Activated CD8-positive, alpha-beta T cell treated with anti-CD3 and anti-CD28 coated beads for 36 hours (primary cell): ENCODE measurements at regions not wholly inside any gene's neighbourhood (a gene's known extent, or its start where the extent isn't known, plus 50 kb on each side); places are given as distances from the start of the nearest gene placed in this dataset.

Experiments used
- ATAC-seq: fragments of 200-7000 bp; cut with Tn5 transposase; one replicate; pipeline ENCODE4 v1.10.0; 2021; ENCODE audit warnings: mild to moderate bottlenecking, moderate library complexity
- CTCF ChIA-PET: fragments of 350-600 bp; sonication (Branson Sonifier 250); formaldehyde crosslinking; loops from one replicate; lab custom pipeline; 2021; ENCODE audit warnings: antibody characterized with exemption; lab: Charles Lee
- POLR2A ChIA-PET: fragments of 350-600 bp; sonication (Branson Sonifier 250); formaldehyde crosslinking; loops from one replicate; lab custom pipeline; 2021; ENCODE audit warnings: antibody characterized with exemption; lab: Charles Lee
- DNase-seq: peaks from one replicate; pipeline ENCODE4 v3.0.0-alpha.2; 2020
- H3K27ac Mint-ChIP-seq: one replicate; pipeline ENCODE4 v1.8.0; 2021; ENCODE audit warnings: mild to moderate bottlenecking, mixed read lengths
- H3K27me3 Mint-ChIP-seq: one replicate; pipeline ENCODE4 v1.8.0; 2021; ENCODE audit warnings: mixed read lengths
- H3K36me3 Mint-ChIP-seq: one replicate; pipeline ENCODE4 v1.8.0; 2021; ENCODE audit warnings: low read depth, mixed read lengths
- H3K4me1 Mint-ChIP-seq: one replicate; pipeline ENCODE4 v1.8.0; 2021; ENCODE audit warnings: low read depth, mixed read lengths
- H3K4me3 Mint-ChIP-seq: one replicate; pipeline ENCODE4 v1.8.0; 2021; ENCODE audit warnings: mild to moderate bottlenecking, moderate library complexity, mixed read lengths
- H3K9me3 Mint-ChIP-seq: one replicate; pipeline ENCODE4 v1.8.0; 2021; ENCODE audit warnings: mixed read lengths
- CTCF ChIP-seq: fragments of 200-600 bp; IDR thresholded peaks from one replicate; pipeline ENCODE4 v1.8.0; 2022; ENCODE audit warnings: antibody characterized with exemption, mild to moderate bottlenecking
- intact Hi-C: fragments of 100-400 bp; cut with micrococcal nuclease; formaldehyde crosslinking; loops from one replicate; pipeline ENCODE4 v1.10.0; 2022

- Mint-ChIP-seq H3K4me3 (no peak overlapping the region), H3K4me1 (no peaks in the 10 kb centered on the region), H3K27me3 (no peaks in the 10 kb centered on the region), H3K9me3 (no peaks in the 10 kb centered on the region), H3K36me3 (no peaks in the 10 kb centered on the region), H3K27ac (no peak overlapping the region)
- POLR2A ChIA-PET: no interaction called here
- DNase-seq (no peak), ATAC-seq (no peak)
- no peak for TF ChIP-seq CTCF
- CTCF ChIA-PET: no interaction called here
- intact Hi-C loops: no loop called here
Measured at GRCh38 chr12:71041476-71041875, 116.3 kb downstream of the TSPAN8 start.

GRCh38 chr12:71038960-71039359 lies 118.4 kb upstream of the PTPRR start:
- H3K36me3 Mint-ChIP-seq: no peaks in the 10 kb centered on the region
- DNase-seq (no peak), ATAC-seq (no peak)
- no peak for TF ChIP-seq CTCF
- no peaks in the 10 kb centered on the region for H3K4me1 Mint-ChIP-seq
- ChIA-PET CTCF (no interaction called here), POLR2A (no interaction called here)
- no peaks in the 10 kb centered on the region for H3K27me3 Mint-ChIP-seq
- intact Hi-C loops: no loop called here
- H3K9me3 Mint-ChIP-seq: no peaks in the 10 kb centered on the region
- H3K27ac Mint-ChIP-seq: no peak overlapping the region
- no peak overlapping the region for H3K4me3 Mint-ChIP-seq

- Mint-ChIP-seq H3K4me3 (no peak overlapping the region), H3K9me3 (no peaks in the 10 kb centered on the region), H3K4me1 (no peaks in the 10 kb centered on the region), H3K27me3 (no peaks in the 10 kb centered on the region), H3K36me3 (no peaks in the 10 kb centered on the region), H3K27ac (no peak overlapping the region)
- intact Hi-C loops: no loop called here
- POLR2A ChIA-PET: no interaction called here
- ATAC-seq (no peak), DNase-seq (no peak)
- TF ChIP-seq CTCF: no peak
- CTCF ChIA-PET: no interaction called here
Measured at GRCh38 chr12:71036526-71036925, 116.0 kb upstream of the PTPRR start.

GRCh38 chr12:71032933-71033332 lies 112.4 kb upstream of the PTPRR start:
- POLR2A ChIA-PET: no interaction called here
- DNase-seq: no peak
- Mint-ChIP-seq H3K27me3 (no peaks in the 10 kb centered on the region), H3K4me1 (no peaks in the 10 kb centered on the region), H3K36me3 (no peaks in the 10 kb centered on the region), H3K9me3 (no peaks in the 10 kb centered on the region), H3K27ac (no peak overlapping the region), H3K4me3 (no peak overlapping the region)
- no peak for ATAC-seq
- CTCF ChIA-PET: no interaction called here
- TF ChIP-seq CTCF: no peak
- intact Hi-C loops: no loop called here

- DNase-seq: no peak
- ATAC-seq: no peak
- no peaks in the 10 kb centered on the region for H3K4me1 Mint-ChIP-seq
- ChIA-PET POLR2A (no interaction called here), CTCF (no interaction called here)
- no peak overlapping the region for H3K4me3 Mint-ChIP-seq
- no peak for TF ChIP-seq CTCF
- intact Hi-C loops: no loop called here
- H3K27me3 Mint-ChIP-seq: no peaks in the 10 kb centered on the region
- H3K27ac Mint-ChIP-seq: no peak overlapping the region
- H3K36me3 Mint-ChIP-seq: no peaks in the 10 kb centered on the region
- H3K9me3 Mint-ChIP-seq: no peaks in the 10 kb centered on the region
Measured at GRCh38 chr12:71029302-71029701, 108.8 kb upstream of the PTPRR start.
